OCI-LY7 (cell line): ENCODE measurements at regions not wholly inside any gene's neighbourhood (a gene's known extent, or its start where the extent isn't known, plus 50 kb on each side); places are given as distances from the start of the nearest gene placed in this dataset.

Source experiments
- BruUV-seq: library from RNA; stranded (reverse); fragments of 400-500 nt; replicated peaks from 2 replicates; lab custom pipeline; 2021; lab: Mats Ljungman, UMichigan
- CTCF ChIA-PET: fragments of 300-600 bp; sonication (Branson Sonifier 250); formaldehyde crosslinking; loops from one replicate; lab custom pipeline; 2022; ENCODE audit warnings: antibody characterized with exemption; ENCODE audit not compliant: unreplicated experiment; lab: Charles Lee
- POLR2A ChIA-PET: fragments of 300-600 bp; sonication (Branson Sonifier 250); formaldehyde crosslinking; loops from one replicate; lab custom pipeline; 2022; ENCODE audit warnings: antibody characterized with exemption; lab: Charles Lee
- DNase-seq: peaks from one replicate; pipeline ENCODE4 v3.0.0-alpha.2; 2015; ENCODE audit warnings: low spot score
- H2AFZ ChIP-seq: fragments of 200-600 bp; sonication (generic), shearing (Covaris generic); 2 replicates; pipeline ENCODE4 v1.6.1; 2014; ENCODE audit warnings: mild to moderate bottlenecking, antibody characterized with exemption, low read length, moderate library complexity
- H3K27ac ChIP-seq: fragments of 200-600 bp; sonication (generic); 2 replicates; pipeline ENCODE4 v1.5.1; 2014; ENCODE audit warnings: mixed run types, low read depth, mild to moderate bottlenecking, moderate library complexity, low read length, inconsistent platforms; ENCODE audit not compliant: poor library complexity, severe bottlenecking
- H3K36me3 ChIP-seq: fragments of 200-600 bp; sonication (generic); 2 replicates; pipeline ENCODE4 v1.6.1; 2014; ENCODE audit warnings: mild to moderate bottlenecking, antibody characterized with exemption, low read length, moderate library complexity, mixed read lengths; ENCODE audit not compliant: insufficient read depth
- H3K4me1 ChIP-seq: fragments of 200-600 bp; sonication (generic); 2 replicates; pipeline ENCODE4 v1.5.1; 2014; ENCODE audit warnings: mild to moderate bottlenecking, low read length; ENCODE audit not compliant: insufficient read depth, poor library complexity, severe bottlenecking
- H3K4me2 ChIP-seq: fragments of 200-600 bp; sonication (generic); 2 replicates; pipeline ENCODE4 v1.6.1; 2014; ENCODE audit warnings: mild to moderate bottlenecking, low read length
- H3K4me3 ChIP-seq: fragments of 200-600 bp; sonication (generic); 2 replicates; pipeline ENCODE4 v1.5.1; 2014; ENCODE audit warnings: mild to moderate bottlenecking, low read depth, low read length; ENCODE audit not compliant: poor library complexity, severe bottlenecking
- H3K79me2 ChIP-seq: fragments of 200-600 bp; sonication (generic); 2 replicates; pipeline ENCODE4 v1.6.1; 2016; ENCODE audit warnings: low read depth, mild to moderate bottlenecking, low read length, moderate library complexity, mixed read lengths; ENCODE audit not compliant: insufficient read depth
- H3K9me2 ChIP-seq: fragments of 200-600 bp; sonication (generic); 2 replicates; pipeline ENCODE4 v1.6.1; 2016; ENCODE audit warnings: mild to moderate bottlenecking, low read length, mixed read lengths; ENCODE audit not compliant: insufficient read depth
- H3K9me3 ChIP-seq: fragments of 200-600 bp; sonication (generic); 2 replicates; pipeline ENCODE4 v1.6.1; 2014; ENCODE audit warnings: mild to moderate bottlenecking, mixed run types, low read length, mixed read lengths
- H4K20me1 ChIP-seq: fragments of 200-600 bp; sonication (generic); 2 replicates; pipeline ENCODE4 v1.6.1; 2014; ENCODE audit warnings: mild to moderate bottlenecking, antibody characterized with exemption, low read length, moderate library complexity, mixed read lengths; ENCODE audit not compliant: insufficient read depth
- CTCF ChIP-seq: fragments of 200-600 bp; sonication (generic); conservative IDR thresholded peaks from 2 replicates; pipeline ENCODE4 v1.5.1; 2014; ENCODE audit warnings: mild to moderate bottlenecking, antibody characterized with exemption, low read length, moderate library complexity, mixed read lengths
- EZH2phosphoT487 ChIP-seq: fragments of 200-600 bp; sonication (generic); IDR thresholded peaks from 2 replicates; pipeline ENCODE4 v1.6.1; 2018; ENCODE audit warnings: low read depth, borderline replicate concordance, mild to moderate bottlenecking, mixed run types, antibody characterized with exemption, low read length, moderate library complexity, mixed read lengths
- intact Hi-C: fragments of 100-400 bp; cut with micrococcal nuclease; formaldehyde crosslinking; loops from one replicate; pipeline ENCODE4 v1.10.0; 2022; ENCODE audit not compliant: unreplicated experiment

- intact Hi-C loops, result no loop called here
- peaks cover 32% of the 10 kb centered on the region; the same call in 1 of the 2 replicates for H3K9me3 ChIP-seq
- no peak overlapping the region for H3K27ac ChIP-seq
- peaks cover 3% of the 10 kb centered on the region; the same call in 1 of the 2 replicates for H3K36me3 ChIP-seq
- no peak for TF ChIP-seq CTCF
- TF ChIP-seq EZH2phosphoT487, result no peak
- H3K9me2 ChIP-seq, result no peaks in the 10 kb centered on the region
- no peak overlapping the region for H3K4me3 ChIP-seq
- no peak overlapping the region for H2AFZ ChIP-seq
- H4K20me1 ChIP-seq, result no peaks in the 10 kb centered on the region
- BruUV-seq, result no TSS peak
- no peaks in the 10 kb centered on the region for H3K79me2 ChIP-seq
- peaks cover 7% of the 10 kb centered on the region for H3K4me1 ChIP-seq
- H3K4me2 ChIP-seq, result no peak overlapping the region
- DNase-seq, result no peak
- POLR2A ChIA-PET, result interaction anchor here (0.5 kb wide), 1 partner anchor 24 kb away, joined by 3 read pairs; no protein-coding TSS in a partner anchor
- CTCF ChIA-PET, result no interaction called here
These were observed 612.8 kb downstream of the RNF144A start for GRCh38 chr2:7530001-7530400.

- Histone ChIP-seq H3K4me3 (no peak overlapping the region), H3K4me2 (no peak overlapping the region), H3K79me2 (no peaks in the 10 kb centered on the region), H3K9me2 (no peaks in the 10 kb centered on the region), H2AFZ (no peak overlapping the region), H3K36me3 (no peaks in the 10 kb centered on the region; the same call in 1 of the 2 replicates), H3K4me1 (no peaks in the 10 kb centered on the region), H3K27ac (no peak overlapping the region), H3K9me3 (peaks cover 24% of the 10 kb centered on the region; the same call in 1 of the 2 replicates), H4K20me1 (no peaks in the 10 kb centered on the region)
- TF ChIP-seq EZH2phosphoT487 (no peak), CTCF (no peak)
- intact Hi-C loops, result no loop called here
- no TSS peak for BruUV-seq
- CTCF ChIA-PET, result no interaction called here
- POLR2A ChIA-PET, result interaction anchor here (0.9 to 1.7 kb wide), 2 partner anchors 11 to 16 kb away, joined by 5 to 6 read pairs; no protein-coding TSS in a partner anchor
- no peak for DNase-seq
These were observed 621.9 kb downstream of the RNF144A start for GRCh38 chr2:7539077-7539476.

- Histone ChIP-seq H3K4me1 (no peaks in the 10 kb centered on the region), H3K79me2 (no peaks in the 10 kb centered on the region), H3K4me2 (no peak overlapping the region), H3K9me3 (peaks cover 24% of the 10 kb centered on the region; the same call in 1 of the 2 replicates), H3K27ac (no peak overlapping the region), H3K4me3 (no peak overlapping the region), H3K36me3 (no peaks in the 10 kb centered on the region; the same call in 1 of the 2 replicates), H3K9me2 (no peaks in the 10 kb centered on the region), H2AFZ (no peak overlapping the region), H4K20me1 (no peaks in the 10 kb centered on the region)
- no peak for TF ChIP-seq EZH2phosphoT487
- no peak for TF ChIP-seq CTCF
- no TSS peak for BruUV-seq
- CTCF ChIA-PET, result no interaction called here
- intact Hi-C loops, result no loop called here
- DNase-seq, result no peak
- POLR2A ChIA-PET, result no interaction called here
These were observed 622.5 kb downstream of the RNF144A start for GRCh38 chr2:7539760-7540159.
